Breast epithelium (tissue), 4 donors: ENCODE measurements at regions not wholly inside any gene's neighbourhood (a gene's known extent, or its start where the extent isn't known, plus 50 kb on each side); places are given as distances from the start of the nearest gene placed in this dataset.

ENCODE experiments used
- DNase-seq, 2 donors: peaks; one replicate each; pipeline ENCODE4 v3.0.0-alpha.2; 2019; ENCODE audit warnings: low spot score in 2 of 2
- H3K27ac ChIP-seq, 2 donors: fragments of 200-600 bp; sonication (generic) in 1 of 2; one replicate each; pipeline ENCODE4 v1.5.1; 2016 to 2019; ENCODE audit warnings: mild to moderate bottlenecking in 1 of 2
- H3K27me3 ChIP-seq, 2 donors: fragments of 200-600 bp; sonication (generic) in 1 of 2; one replicate each; pipeline versions ENCODE4 v1.5.1 to v1.6.0; 2017 to 2019; ENCODE audit warnings: control low read depth in 1 of 2, mild to moderate bottlenecking in 1 of 2
- H3K36me3 ChIP-seq: fragments of 200-600 bp; one replicate; pipeline ENCODE4 v1.5.1; 2019
- H3K4me1 ChIP-seq, 2 donors: fragments of 200-600 bp; sonication (generic); one replicate each; pipeline ENCODE4 v1.5.1; 2016 to 2019; ENCODE audit warnings: control low read depth in 1 of 2
- H3K4me3 ChIP-seq, 3 donors: fragments of 200-600 bp; sonication (generic); 1 replicate in 2 of 3; 2 replicates in 1 of 3; pipeline ENCODE4 v1.5.1; 2016 to 2019; ENCODE audit warnings: mild to moderate bottlenecking in 3 of 3, moderate library complexity in 2 of 3
- H3K9me3 ChIP-seq, 2 donors: fragments of 200-600 bp; sonication (generic) in 1 of 2; one replicate each; pipeline ENCODE4 v1.5.1; 2016 to 2019; ENCODE audit warnings: control low read depth in 1 of 2
- CTCF ChIP-seq, 3 donors: fragments of 450-650 bp; IDR thresholded peaks; one replicate each; pipeline ENCODE4 v1.5.1; 2016 to 2017; ENCODE audit warnings: antibody characterized with exemption in 3 of 3, mild to moderate bottlenecking in 3 of 3, moderate library complexity in 3 of 3
- POLR2A ChIP-seq: fragments of 450-650 bp; IDR thresholded peaks from one replicate; pipeline ENCODE4 v1.6.1; 2016; ENCODE audit warnings: antibody characterized with exemption, mild to moderate bottlenecking, moderate library complexity
- POLR2AphosphoS5 ChIP-seq, 3 donors: sonication (generic); formaldehyde crosslinking; IDR thresholded peaks; one replicate each; pipeline ENCODE4 v1.6.1; 2017; ENCODE audit warnings: antibody characterized with exemption in 3 of 3
- intact Hi-C: fragments of 100-400 bp; cut with DNase I; formaldehyde crosslinking; loops from one replicate; pipeline ENCODE4 v1.15.1; 2023; ENCODE audit warnings: low total_unique reads

DNA sequence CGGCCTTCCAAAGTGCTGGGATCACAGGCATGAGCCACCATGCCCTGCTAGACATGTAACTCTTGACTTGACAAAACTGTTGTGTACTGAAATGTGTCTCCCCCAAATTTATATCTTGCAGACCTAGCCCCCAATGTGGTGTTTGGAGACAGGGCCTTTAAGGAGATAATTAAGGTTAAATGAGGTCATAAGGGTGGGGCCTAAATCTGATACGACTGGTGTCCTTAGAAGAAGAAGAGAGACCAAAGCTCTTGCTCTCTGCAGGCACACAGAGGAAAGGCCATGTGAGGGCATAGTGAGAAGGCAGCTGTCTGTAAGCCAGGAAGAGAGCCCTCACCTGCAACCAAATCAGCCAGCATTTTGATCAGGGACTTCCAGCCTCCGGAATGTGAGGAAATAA is 361.3 kb downstream of the SV2B start:
- no peaks in the 10 kb centered on the region for H3K9me3 ChIP-seq
- no peaks in the 10 kb centered on the region for H3K4me1 ChIP-seq
- no peak overlapping the region for H3K27ac ChIP-seq
- intact Hi-C loops = loop anchor here (10.0 kb wide), 1 partner anchor 1373 kb away; no protein-coding TSS in a partner anchor
- H3K27me3 ChIP-seq = no peaks in the 10 kb centered on the region
- no peaks in the 10 kb centered on the region for H3K36me3 ChIP-seq
- DNase-seq = no peak
- no peak overlapping the region for H3K4me3 ChIP-seq
- TF ChIP-seq POLR2AphosphoS5 (IDR thresholded peaks at IDR 0.05) = no peak
- TF ChIP-seq CTCF (IDR thresholded peaks at IDR 0.05) = no peak
- TF ChIP-seq POLR2A = no peak

DNA sequence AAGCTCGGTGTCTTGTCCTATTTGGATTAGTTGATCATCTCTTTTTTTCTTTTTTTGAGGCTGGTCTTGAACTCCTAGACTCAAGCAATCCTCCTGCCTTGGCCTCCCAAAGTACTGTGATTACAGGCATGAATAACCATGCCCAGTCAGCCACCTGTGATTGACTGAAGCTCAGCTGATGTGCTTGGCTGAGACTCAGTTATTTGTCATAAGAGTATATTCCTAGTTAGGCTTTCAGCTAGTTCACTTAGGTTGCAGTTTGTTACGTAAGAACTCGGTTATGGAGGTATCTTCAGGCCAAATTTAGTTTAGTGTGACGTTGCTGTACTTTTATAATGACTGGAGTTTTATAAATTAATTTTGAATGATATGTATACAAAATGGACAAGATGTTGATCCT is 365.0 kb downstream of the SV2B start:
- H3K9me3 ChIP-seq = no peaks in the 10 kb centered on the region
- no peak for DNase-seq
- intact Hi-C loops = loop anchor here (5.0 to 10.0 kb wide), 2 partner anchors 902 to 1370 kb away; no protein-coding TSS in a partner anchor
- TF ChIP-seq POLR2A (no peak), CTCF (IDR thresholded peaks at IDR 0.05) (no peak), POLR2AphosphoS5 (IDR thresholded peaks at IDR 0.05) (no peak)
- H3K27me3 ChIP-seq = no peaks in the 10 kb centered on the region
- H3K36me3 ChIP-seq = no peaks in the 10 kb centered on the region
- H3K27ac ChIP-seq = no peak overlapping the region
- no peaks in the 10 kb centered on the region for H3K4me1 ChIP-seq
- H3K4me3 ChIP-seq = no peak overlapping the region

- Histone ChIP-seq H3K36me3 (no peaks in the 10 kb centered on the region), H3K9me3 (no peaks in the 10 kb centered on the region), H3K27ac (no peak overlapping the region), H3K4me1 (no peaks in the 10 kb centered on the region), H3K27me3 (no peaks in the 10 kb centered on the region), H3K4me3 (no peak overlapping the region)
- intact Hi-C loops = loop anchor here (5.0 to 10.0 kb wide), 2 partner anchors 902 to 1369 kb away; no protein-coding TSS in a partner anchor
- TF ChIP-seq POLR2A (no peak), POLR2AphosphoS5 (IDR thresholded peaks at IDR 0.05) (no peak), CTCF (IDR thresholded peaks at IDR 0.05) (no peak)
- no peak for DNase-seq
Observed at GRCh38 chr15:91465696-91466095, 365.6 kb downstream of the SV2B start.

- Histone ChIP-seq H3K4me1 (no peaks in the 10 kb centered on the region), H3K27me3 (no peaks in the 10 kb centered on the region), H3K9me3 (no peaks in the 10 kb centered on the region), H3K4me3 (no peak overlapping the region), H3K36me3 (no peaks in the 10 kb centered on the region), H3K27ac (no peak overlapping the region)
- TF ChIP-seq CTCF (IDR thresholded peaks at IDR 0.05) (no peak), POLR2AphosphoS5 (IDR thresholded peaks at IDR 0.05) (no peak), POLR2A (no peak)
- no peak for DNase-seq
- intact Hi-C loops = loop anchor here (5.0 to 10.0 kb wide), 2 partner anchors 898 to 1366 kb away; no protein-coding TSS in a partner anchor
Observed at GRCh38 chr15:91468871-91469580, 369.0 kb downstream of the SV2B start.

DNA sequence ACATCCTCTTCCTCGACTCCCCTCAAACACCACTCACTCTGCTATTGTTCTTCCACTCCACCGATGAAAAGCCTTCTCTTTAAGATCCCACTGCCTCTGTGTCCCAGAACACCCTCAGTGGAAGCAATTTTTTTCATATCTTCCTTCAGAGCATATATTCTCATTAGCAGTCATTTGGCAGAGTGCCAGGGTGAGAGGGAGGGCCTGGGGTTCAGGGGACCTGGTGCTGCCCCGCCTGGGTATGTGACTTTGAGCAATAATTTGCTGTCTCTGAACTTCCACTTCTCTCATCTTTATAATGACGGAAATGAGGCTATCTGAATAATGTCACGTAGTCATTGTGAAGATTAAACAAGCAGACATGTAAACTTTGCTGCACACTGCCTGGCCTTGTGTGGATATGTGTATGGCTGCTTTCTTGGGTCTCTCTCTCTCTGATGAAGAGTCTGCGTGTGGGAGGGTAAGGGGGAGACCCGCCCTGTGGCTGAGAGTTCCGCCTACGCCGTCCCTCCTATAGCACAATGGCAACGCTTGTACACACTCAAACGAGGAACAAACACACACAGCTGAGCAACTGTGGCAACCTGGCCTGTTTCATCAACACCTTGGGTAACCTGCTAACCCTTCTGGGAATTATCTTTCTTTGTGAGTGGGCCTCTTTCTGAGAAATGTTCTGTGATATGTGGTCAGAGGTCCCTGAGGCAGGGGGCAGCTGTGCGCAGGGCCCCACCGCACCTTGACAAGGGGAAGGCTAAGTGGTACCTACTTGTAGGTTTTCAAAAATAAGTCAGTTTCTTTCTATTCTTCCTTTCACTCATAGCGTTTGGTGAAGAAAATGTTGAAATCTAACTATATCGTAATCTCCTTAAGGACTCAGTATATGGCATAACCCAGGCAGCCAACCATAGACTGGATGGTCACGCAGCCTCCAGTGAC is 369.8 kb downstream of the SV2B start:
- H3K27ac ChIP-seq = no peak overlapping the region
- H3K27me3 ChIP-seq = no peaks in the 10 kb centered on the region
- no peak overlapping the region for H3K4me3 ChIP-seq
- H3K9me3 ChIP-seq = no peaks in the 10 kb centered on the region
- DNase-seq = no peak
- H3K36me3 ChIP-seq = no peaks in the 10 kb centered on the region
- no peak for TF ChIP-seq POLR2AphosphoS5 (IDR thresholded peaks at IDR 0.05)
- no peak for TF ChIP-seq CTCF (IDR thresholded peaks at IDR 0.05)
- TF ChIP-seq POLR2A = no peak
- no peaks in the 10 kb centered on the region for H3K4me1 ChIP-seq
- intact Hi-C loops = loop anchor here (5.0 to 10.0 kb wide), 2 partner anchors 897 to 1365 kb away; no protein-coding TSS in a partner anchor
